Right ventricle myocardium superior (tissue), 1 donor: ENCODE measurements at regions not wholly inside any gene's neighbourhood (a gene's known extent, or its start where the extent isn't known, plus 50 kb on each side); places are given as distances from the start of the nearest gene placed in this dataset.
"Not testable (repeated sequence)": the region's sequence is repeated elsewhere in the genome, so short reads cannot be mapped to it uniquely, and the experiment has no call there.

Source experiments
- ATAC-seq: fragments of 200-7000 bp; cut with Tn5 transposase; one replicate; pipeline ENCODE4 v1.9.1; 2020; ENCODE audit warnings: mild to moderate bottlenecking; ENCODE audit not compliant: poor library complexity
- DNase-seq: peaks from one replicate; pipeline ENCODE4 v3.0.0-alpha.2; 2020
- intact Hi-C: fragments of 100-400 bp; cut with DNase I; formaldehyde crosslinking; loops from one replicate; pipeline ENCODE4 v1.11.2; 2022
- donor health status: DM: no; HTN: yes; CAD: no; lungs with severe emphysema.

DNA sequence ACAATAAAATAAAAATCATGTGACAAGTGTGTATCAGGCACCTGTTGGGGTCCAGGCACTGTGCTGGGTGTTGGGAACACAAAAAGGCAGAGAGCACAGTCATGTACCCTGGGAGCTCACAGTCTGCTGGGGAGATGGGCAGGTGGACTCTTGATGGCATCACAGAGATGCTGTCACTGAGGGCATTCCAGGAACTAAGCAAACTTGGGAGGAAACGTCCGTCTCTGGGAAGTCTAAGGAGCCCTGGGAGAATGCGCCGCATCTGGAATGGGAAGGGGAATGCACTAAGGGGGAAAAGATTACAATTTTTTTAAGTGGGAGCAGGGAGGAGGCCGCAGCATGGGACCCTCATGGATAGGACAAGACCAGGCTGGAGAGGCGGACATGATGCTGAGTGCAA lies 80.9 kb upstream of the ZNF423 start:
- ATAC-seq: no peak
- intact Hi-C loops: no loop called here
- DNase-seq: no peak

DNA sequence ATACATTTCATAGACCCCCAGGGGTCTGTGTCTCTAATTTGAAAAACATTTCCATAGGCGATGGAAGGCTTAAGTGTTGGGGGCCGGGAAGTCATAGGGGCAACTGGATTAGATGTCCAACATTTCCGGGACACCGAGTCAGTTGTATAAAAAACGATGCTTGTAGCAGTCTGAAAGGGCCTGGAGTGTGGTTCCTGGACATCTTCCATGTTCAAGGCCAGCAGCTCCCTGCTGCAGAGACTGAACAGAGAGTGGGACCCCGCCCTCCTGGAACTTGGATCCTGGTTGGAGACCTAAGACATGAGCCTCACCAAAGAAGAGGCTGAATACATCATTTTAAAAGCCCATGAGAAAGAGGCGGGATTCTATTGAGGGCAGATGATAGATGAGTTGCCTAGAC lies 82.0 kb upstream of the ZNF423 start:
- intact Hi-C loops: no loop called here
- DNase-seq (no peak), ATAC-seq (no peak)

DNA sequence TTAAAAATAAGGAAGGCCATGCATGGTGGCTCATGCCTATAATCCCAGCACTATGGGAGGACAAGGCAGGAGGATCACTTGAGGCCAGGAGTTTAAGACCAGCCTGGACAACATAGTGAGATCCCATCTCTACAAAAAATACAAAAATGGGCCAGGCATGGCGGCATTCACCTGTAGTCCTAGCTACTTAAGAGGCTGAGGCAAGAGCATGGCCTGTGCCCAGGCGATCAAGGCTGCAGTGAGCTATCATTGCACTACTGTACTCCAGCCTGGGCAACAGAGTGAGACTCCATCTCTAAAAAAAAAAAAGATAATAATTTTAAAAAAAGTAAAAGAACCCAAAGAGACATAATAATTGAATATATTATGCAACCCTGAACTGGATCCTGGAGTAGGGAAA lies 83.6 kb upstream of the ZNF423 start:
- ATAC-seq: no peak
- intact Hi-C loops: no loop called here
- DNase-seq: no peak

DNA sequence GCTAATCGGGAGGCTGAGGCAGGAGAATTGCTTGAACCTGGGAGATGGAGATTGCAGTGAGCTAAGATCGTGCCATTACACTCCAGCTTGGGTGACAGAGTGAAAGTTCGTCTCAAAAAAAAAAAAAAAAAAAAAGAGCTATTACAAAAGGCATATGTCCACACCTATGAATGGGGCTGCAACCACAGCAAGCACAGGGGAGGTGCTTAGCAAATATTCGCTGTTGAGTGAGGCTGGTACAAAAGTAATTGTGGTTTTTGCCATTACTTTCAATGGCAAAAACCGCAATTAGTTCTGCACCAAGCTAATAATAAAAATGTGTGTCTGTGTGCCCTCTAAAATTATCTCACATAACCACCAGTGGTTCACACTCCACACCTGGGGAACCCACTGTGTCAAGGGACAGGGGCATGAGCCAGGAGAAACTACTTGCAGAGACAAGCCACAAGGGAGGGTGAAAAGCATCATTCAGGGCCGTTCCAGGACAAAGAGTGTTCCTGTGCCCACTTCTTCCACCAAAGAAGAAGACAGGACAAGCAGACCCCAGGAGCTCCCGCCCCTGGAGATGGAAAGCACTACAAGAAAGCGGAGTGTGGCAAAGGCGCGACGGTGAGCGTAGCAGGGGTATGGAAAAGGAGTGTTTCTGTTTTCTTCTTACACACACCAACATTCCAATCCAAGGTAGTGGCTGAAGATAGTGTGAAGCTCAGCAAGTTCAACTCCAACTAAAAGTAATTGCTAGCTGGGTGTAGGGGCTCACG lies 84.4 kb upstream of the CNEP1R1 start:
- ATAC-seq (no peak), DNase-seq (no peak)
- intact Hi-C loops: no loop called here

DNA sequence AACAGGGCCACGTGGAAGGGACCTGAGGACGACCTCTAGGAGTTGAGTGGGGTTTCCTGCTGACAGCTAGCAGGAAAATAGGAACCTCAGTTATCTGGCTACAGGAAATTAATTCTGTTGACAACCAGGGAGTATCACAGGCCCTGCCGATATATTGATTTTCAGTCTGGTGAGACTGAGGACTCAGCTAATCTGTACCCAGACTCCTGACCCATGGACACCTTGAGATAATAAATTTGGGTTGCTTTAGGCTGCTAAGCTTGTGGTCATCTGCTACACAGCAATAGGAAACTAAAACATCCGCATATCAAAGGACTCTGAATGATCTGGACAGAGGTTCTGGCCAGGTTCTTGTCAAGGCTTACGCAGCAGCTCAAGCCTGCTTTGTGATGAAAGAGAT lies 80.8 kb upstream of the CNEP1R1 start:
- ATAC-seq (no peak), DNase-seq (no peak)
- intact Hi-C loops: no loop called here

DNA sequence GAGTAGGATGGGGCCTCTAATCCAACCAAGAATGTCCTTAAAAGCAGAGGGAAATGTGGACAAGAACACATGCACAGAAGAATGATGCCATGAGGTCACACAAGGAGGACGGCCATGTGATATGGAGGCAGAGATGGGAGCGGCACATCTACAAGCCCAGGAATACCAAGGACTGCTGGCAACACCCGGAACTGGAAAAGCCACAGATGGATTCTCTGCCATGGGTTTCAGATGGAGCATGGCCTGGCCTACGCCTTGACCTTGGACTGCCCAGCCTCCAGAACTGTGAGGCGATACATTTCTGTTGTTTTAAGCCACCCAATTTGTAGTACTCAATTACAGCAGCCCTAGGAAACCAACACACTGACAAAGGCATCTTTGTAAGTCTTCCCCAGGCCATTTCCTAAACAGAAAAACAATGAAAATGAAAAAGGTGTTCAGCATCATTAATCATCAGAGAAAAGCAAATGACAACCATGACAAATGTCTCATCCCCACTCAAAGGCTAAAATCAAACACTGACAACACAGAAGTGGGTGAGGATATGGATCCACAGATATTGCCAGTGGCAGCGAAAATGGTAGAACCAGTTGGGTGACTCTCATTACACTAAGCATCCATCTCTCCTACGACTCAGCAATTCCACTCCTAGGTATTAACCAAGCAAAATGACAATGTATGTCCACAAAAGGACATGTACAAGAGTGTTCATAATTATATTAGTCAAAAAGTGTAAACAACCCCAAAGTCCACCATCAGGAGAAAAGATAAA lies 76.9 kb upstream of the CNEP1R1 start:
- intact Hi-C loops: no loop called here
- ATAC-seq: no peak
- no peak for DNase-seq

DNA sequence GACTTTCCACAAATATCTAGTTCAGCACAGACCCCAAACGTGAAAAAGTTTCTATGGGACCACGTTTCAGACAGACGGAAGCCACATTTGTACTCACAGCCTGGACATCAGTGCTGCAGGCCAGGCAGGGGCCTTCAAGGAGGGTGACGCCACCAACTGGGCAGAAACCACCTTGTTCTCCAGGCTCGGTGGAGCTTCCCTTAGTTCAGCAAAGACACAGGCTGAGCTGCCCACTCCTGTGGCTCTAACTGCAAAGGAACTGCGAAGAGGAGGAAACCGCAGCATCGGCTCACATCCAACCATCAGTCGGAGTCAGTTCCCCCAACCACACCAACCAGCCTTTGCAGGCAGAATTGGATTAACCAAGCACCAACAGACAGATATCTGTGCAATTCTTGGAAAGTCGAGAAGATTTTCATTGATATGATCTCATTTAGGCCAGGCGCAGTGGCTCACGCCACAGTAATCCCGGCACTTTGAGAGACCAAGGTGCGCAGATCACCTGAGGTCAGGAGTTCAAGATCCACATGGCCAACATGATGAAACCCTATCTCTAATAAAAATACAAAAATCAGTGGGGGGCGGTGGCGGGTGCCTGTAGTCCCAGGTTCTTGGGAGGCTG lies 73.3 kb upstream of the CNEP1R1 start:
- intact Hi-C loops: no loop called here
- no peak for DNase-seq
- no peak for ATAC-seq

DNA sequence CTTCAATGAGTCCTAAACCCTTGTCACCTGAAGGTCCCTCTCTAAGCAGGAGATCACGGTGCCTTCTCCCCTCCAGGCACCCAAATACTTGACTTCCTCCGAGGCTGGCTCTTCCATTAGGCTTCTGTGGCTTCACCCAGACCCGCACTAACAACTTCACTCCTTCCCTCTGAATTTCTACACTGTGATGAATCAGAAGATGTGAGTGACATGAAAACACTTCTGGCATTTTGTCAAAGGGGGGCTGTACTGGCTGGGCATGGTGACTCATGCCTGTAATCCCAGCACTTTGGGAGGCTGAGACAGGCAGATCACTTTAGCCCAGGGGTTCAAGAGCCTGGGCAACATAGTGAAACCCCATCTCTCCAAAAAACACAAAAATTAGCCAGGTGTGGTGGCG lies 72.6 kb upstream of the CNEP1R1 start:
- intact Hi-C loops: no loop called here
- no peak for ATAC-seq
- DNase-seq: no peak

DNA sequence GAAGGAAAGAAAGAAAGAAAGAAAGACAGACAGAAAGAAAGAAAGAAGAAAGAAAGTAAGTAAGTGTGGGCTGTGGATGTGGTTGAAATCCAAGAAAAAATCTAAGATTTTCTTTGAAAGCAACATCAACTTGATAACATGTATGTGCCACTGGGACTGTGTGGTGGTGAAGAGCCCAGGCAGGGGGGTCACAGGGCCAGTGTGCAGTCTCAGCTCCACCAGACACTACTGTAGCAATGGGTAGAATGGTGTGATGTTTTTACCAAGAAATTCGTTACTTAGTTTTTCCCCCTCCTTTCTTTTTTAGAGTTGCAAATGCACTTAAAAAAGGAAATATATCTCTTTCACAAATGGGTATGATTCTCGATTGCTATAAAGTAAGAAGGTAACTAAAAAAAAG lies 71.9 kb upstream of the CNEP1R1 start:
- intact Hi-C loops: no loop called here
- no peak for ATAC-seq
- no peak for DNase-seq

DNA sequence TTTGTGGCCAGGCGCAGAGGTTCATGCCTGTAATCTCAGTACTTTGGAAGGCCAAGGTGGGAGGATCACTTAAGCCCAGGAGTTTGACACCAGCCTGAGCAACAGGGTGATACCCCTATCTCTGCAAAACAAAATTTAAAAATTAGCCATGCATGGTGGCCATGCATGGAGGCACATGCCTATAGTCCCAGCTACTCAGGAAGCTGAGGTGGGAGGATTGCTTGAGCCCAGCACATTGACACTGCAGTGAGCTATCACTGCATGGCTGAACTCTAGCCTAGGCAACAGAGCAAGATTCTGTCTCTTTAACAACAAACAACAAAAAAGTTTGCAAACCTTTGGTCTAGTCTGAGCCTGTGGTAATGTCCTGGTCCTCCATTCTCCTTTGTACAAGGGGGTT lies 69.2 kb upstream of the CNEP1R1 start:
- no peak for ATAC-seq
- intact Hi-C loops: no loop called here
- DNase-seq: no peak

DNA sequence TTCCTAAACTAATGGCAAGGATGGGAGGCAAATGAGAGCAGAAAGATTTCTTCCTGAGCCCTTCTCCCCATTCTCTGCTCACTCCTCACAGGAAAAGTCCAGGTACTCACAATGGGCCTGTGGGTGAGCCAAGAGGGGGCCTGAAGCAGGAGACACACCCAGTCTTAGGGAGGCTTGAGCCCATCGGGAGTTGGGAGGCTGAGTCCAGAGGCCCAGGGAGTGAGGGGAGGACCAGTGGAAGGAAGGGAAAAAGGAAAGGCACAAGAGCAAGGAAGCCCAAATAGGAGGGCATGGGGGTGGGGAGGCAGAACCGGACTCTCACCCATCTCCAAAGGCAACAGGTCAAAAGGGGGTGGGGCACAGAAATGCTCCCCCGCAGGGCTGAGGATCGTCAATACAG lies 68.1 kb upstream of the CNEP1R1 start:
- ATAC-seq (no peak), DNase-seq (no peak)
- intact Hi-C loops: no loop called here

DNA sequence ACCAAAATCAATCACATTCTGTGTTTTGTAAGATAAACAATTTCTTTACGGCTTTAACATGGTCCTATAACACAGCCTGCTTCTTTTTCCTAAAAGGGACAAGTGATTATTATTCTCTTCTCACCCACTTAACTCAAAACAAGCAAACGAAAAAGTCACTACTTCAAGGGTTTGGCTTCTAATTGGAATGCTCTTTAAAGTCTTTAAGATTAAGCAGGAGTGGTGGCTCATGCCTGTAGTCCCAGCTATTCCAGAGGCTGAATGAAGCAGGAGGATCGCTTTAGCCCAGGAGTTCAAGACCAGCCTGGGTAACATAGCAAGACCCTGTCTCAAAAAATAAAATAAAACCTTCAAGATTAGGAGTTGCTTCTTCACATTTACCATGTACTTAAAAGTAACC lies 66.6 kb upstream of the CNEP1R1 start:
- DNase-seq: no peak
- intact Hi-C loops: no loop called here
- ATAC-seq: no peak

DNA sequence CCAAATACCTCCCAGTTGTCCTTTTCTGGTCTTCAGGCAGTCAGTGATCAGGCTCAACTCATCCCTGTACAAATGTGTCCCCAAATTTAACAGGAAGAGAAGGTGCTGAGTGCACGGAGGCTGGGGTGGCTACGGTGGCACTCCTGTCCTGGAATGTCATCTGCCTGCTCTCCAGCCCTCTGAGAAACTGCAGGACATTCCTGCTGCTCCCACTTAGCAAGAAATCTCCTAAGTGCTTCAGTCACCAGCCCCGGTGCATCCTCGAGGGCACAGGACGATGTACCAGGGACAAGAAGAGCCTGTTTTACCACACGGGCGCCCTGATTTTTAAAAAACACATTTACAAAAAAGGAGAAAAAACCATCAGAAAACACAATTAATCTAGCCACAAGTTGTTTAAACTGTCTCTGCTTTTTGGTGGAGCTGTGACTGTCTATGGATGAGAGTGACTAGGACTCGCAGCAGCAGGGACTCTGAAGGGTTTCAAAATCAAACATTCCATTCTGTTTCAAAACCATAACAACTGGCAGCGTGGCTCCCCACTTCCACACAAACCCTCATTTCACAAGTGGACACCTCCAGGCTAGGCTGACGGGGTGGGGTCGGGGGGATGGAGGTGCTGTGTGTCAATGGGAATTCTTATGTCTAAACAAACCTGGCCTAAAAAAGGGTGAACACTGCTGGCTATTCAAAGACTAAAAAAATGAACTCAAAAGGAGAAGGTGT lies 65.3 kb upstream of the CNEP1R1 start:
- intact Hi-C loops: no loop called here
- DNase-seq: no peak
- ATAC-seq: no peak

DNA sequence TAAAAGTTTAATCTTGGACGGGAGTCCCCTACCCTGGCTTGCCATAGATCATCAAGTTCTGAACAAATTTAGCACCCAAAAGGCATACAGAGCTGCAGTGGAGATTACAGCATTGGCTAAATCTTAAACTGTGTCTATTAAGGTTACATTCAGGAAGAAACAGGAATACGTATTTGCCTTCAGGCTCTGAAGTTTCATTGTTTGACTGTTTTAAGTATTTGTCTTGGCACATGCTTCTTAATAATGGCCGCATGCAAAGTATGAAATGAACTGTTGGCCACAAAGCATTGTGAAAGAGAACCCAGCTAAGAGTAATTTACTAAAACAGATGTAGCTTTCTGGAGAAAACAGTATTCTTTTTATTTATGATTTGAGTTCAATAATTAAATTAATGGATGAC lies 63.9 kb upstream of the CNEP1R1 start:
- intact Hi-C loops: no loop called here
- no peak for ATAC-seq
- DNase-seq: no peak

DNA sequence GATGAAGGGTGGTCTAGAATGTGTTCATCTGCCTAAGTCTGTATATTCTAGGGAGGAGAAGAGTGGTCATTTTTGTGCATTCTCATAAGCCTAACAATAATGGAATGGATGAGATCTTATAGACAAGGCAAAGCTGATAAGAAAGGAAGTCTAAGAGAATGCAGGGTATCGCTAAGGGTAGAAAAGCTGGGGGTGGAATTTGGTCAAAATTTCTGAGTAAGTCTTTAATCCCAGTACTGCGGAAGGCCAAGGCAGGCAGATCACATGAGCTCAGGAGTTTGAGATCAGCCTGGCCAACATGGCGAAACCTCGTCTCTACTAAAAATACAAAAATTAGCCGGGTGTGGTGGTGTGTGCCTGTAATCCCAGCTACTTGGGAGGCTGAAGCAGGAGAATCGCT lies 62.5 kb upstream of the CNEP1R1 start:
- DNase-seq, ATAC-seq, intact Hi-C loops: not testable (repeated sequence)

DNA sequence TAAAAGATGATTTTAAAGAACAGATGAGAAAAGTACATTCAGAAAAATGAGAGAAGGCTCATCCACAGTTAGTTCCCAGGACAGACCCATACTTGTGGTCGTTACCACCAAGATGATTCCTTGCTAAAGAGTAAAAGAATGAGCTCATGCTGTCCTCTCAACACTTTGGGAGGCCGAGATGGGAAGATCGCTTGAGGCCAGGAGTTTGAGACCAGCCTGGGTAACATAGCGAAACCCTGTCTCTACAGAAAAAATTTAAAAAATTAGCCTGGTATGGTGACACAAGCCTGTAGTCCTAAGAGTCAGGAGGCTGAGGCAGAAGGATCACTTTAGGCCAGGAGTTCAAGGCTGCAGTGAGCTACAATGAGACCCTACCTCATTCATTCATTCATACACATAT lies 60.7 kb upstream of the CNEP1R1 start:
- intact Hi-C loops: no loop called here
- DNase-seq: no peak
- no peak for ATAC-seq

DNA sequence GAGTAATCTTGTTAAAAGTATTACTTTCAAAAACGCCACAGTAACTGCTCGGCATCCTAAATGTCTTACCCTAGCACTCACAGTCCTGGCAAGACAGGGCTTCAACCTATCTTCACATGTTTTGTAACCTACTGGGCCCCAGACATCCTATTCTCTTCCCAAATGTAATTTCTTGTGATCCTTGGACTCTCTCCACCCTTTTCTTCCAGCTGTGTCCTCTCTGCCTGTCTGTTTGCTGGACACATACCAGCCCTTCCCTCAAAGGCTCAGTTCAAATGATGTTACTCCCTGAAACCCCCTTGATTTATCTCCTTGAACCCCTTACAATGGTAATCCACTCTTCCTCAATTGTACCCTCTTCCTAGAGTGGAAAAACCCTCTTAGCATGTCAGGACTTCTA lies 60.1 kb upstream of the CNEP1R1 start:
- ATAC-seq: peak; percentile 47
- intact Hi-C loops: no loop called here
- no peak for DNase-seq

DNA sequence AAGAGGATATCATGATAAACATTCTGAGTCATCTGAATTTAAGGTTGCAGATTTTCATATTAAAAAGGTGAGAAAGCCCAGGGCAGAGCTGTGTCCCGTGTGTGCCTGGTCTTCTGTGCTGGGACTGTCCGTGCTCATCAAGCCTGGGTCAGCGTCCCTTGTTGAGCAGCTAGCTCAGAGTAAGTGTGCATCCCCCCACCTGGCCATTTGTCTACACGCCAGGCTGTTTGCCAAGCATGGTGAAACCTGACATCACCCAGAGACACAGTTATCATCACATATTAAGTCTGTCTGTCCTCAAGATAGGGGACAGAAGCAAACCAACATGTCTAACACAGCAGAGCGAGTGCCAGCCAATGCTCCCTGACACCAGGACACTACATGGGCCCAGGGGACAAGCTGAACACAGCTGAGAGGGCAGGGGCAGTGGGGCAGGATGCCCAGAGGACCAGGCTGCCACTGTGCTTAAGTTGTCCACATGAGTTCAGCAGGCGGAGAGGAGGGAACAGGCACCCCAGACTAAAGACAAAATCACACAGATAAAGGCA lies 57.9 kb upstream of the CNEP1R1 start:
- peak; percentile 59 for DNase-seq
- ATAC-seq: peak; percentile 73
- intact Hi-C loops: no loop called here
